ENCODE measurements at regions not wholly inside any gene's neighbourhood (a gene's known extent, or its start where the extent isn't known, plus 50 kb on each side); places are given as distances from the start of the nearest gene placed in this dataset.

DNA sequence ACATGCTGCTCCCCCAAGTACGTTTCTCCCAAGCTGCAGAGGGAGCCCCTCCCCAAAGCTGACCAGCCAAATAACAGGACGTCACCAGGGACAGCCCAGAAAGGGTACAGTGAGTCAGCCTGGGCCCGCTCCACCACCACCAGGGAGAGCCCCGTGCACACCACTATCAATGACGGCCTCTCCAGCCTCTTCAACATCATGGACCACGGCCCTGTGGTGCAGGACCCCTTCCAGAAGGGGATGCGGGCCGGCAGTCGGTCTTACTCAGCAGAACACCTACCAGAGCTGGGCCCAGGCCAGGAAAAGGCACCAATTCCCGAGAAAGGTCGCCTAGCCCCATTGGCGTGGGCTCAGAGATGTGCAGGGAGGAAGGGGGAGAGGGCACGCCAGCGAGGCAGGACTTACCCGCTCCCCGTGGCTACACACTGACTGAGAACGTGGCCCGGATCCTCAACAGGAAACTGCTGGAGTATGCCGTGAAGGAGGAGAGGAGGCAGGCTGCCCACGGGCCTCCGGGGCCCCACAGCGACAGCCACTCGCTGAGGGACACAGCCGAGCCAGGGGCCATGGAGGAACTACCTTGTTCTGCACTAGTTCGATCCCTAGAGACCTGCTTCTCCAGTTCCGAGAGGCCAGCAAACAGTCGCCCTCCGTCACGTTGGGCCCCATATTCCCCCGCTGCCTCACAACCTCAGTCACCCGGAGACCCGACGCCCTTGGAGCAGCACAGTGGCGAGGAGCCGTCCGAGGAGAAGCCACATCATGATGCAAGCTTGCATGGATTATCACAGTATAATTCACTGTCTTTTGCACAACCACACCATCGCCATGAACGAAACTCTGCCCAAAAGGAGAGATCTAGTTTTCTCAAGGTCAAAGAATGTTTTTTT, 815.9 kb upstream of the KLHL1 start:
- no peak for DNase-seq
- Mint-ChIP-seq H3K4me1 (ENCODE audit: low read depth, unreplicated experiment) (no peaks in the 10 kb centered on the region), H3K9me3 (ENCODE audit: low read depth, unreplicated experiment) (no peaks in the 10 kb centered on the region), H3K4me3 (ENCODE audit: low read depth, unreplicated experiment) (no peak overlapping the region), H3K27me3 (ENCODE audit: unreplicated experiment) (no peaks in the 10 kb centered on the region), H3K36me3 (ENCODE audit: insufficient read depth, unreplicated experiment) (no peaks in the 10 kb centered on the region), H3K27ac (ENCODE audit: unreplicated experiment) (no peak overlapping the region)
- no TSS peak for BruUV-seq (replicated peaks)
- CTCF ChIA-PET: no interaction called here
- intact Hi-C loops (cut with micrococcal nuclease; ENCODE audit: unreplicated experiment): no loop called here
- TF ChIP-seq CTCF (IDR thresholded peaks at IDR 0.05; ENCODE audit: unreplicated experiment): no peak

GRCh38 chr13:70911286-70911685, 803.0 kb upstream of the KLHL1 start:
- intact Hi-C loops (cut with micrococcal nuclease; ENCODE audit: unreplicated experiment): no loop called here
- H3K27ac Mint-ChIP-seq (ENCODE audit: unreplicated experiment): no peak overlapping the region
- no peak for DNase-seq
- H3K9me3 Mint-ChIP-seq (ENCODE audit: low read depth, unreplicated experiment): no peaks in the 10 kb centered on the region
- H3K4me3 Mint-ChIP-seq (ENCODE audit: low read depth, unreplicated experiment): no peak overlapping the region
- no TSS peak for BruUV-seq (replicated peaks)
- H3K4me1 Mint-ChIP-seq (ENCODE audit: low read depth, unreplicated experiment): no peaks in the 10 kb centered on the region
- H3K27me3 Mint-ChIP-seq (ENCODE audit: unreplicated experiment): no peaks in the 10 kb centered on the region
- CTCF ChIA-PET: no interaction called here
- no peak for TF ChIP-seq CTCF (IDR thresholded peaks at IDR 0.05; ENCODE audit: unreplicated experiment)
- H3K36me3 Mint-ChIP-seq (ENCODE audit: insufficient read depth, unreplicated experiment): no peaks in the 10 kb centered on the region

- no TSS peak for BruUV-seq (replicated peaks)
- no peak overlapping the region for H3K27ac Mint-ChIP-seq (ENCODE audit: unreplicated experiment)
- CTCF ChIA-PET: no interaction called here
- H3K36me3 Mint-ChIP-seq (ENCODE audit: insufficient read depth, unreplicated experiment): no peaks in the 10 kb centered on the region
- H3K4me1 Mint-ChIP-seq (ENCODE audit: low read depth, unreplicated experiment): no peaks in the 10 kb centered on the region
- DNase-seq: no peak
- no peak for TF ChIP-seq CTCF (IDR thresholded peaks at IDR 0.05; ENCODE audit: unreplicated experiment)
- no peak overlapping the region for H3K4me3 Mint-ChIP-seq (ENCODE audit: low read depth, unreplicated experiment)
- no peaks in the 10 kb centered on the region for H3K27me3 Mint-ChIP-seq (ENCODE audit: unreplicated experiment)
- intact Hi-C loops (cut with micrococcal nuclease; ENCODE audit: unreplicated experiment): no loop called here
- H3K9me3 Mint-ChIP-seq (ENCODE audit: low read depth, unreplicated experiment): no peaks in the 10 kb centered on the region
Observed at GRCh38 chr13:70908795-70909194, 800.5 kb upstream of the KLHL1 start.

DNA sequence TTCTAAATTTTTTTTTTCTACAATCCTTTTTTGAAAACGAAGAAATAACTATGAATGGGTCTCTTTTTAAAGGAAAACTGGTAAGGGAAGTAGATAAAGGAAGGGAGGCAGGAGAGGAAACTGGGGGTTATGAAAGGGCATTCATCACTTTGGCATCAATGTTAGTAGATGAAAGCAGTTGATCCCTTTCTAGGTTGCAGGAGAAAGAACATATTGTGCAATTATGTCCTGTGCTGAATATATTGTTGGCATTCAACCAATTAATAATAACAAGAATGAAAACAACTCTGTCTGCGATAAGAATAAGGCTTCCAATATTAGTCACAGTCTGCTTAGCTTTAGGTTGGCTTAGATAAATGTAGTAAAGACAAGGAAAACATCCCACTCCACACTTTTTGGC, 796.8 kb upstream of the KLHL1 start:
- CTCF ChIA-PET: no interaction called here
- DNase-seq: no peak
- H3K27ac Mint-ChIP-seq (ENCODE audit: unreplicated experiment): no peak overlapping the region
- H3K9me3 Mint-ChIP-seq (ENCODE audit: low read depth, unreplicated experiment): no peaks in the 10 kb centered on the region
- H3K36me3 Mint-ChIP-seq (ENCODE audit: insufficient read depth, unreplicated experiment): no peaks in the 10 kb centered on the region
- no peak overlapping the region for H3K4me3 Mint-ChIP-seq (ENCODE audit: low read depth, unreplicated experiment)
- H3K4me1 Mint-ChIP-seq (ENCODE audit: low read depth, unreplicated experiment): no peaks in the 10 kb centered on the region
- no peaks in the 10 kb centered on the region for H3K27me3 Mint-ChIP-seq (ENCODE audit: unreplicated experiment)
- intact Hi-C loops (cut with micrococcal nuclease; ENCODE audit: unreplicated experiment): no loop called here
- TF ChIP-seq CTCF (IDR thresholded peaks at IDR 0.05; ENCODE audit: unreplicated experiment): no peak
- no TSS peak for BruUV-seq (replicated peaks)

Data from Calu3 (cell line).